ENCODE measurements at regions not wholly inside any gene's neighbourhood (a gene's known extent, or its start where the extent isn't known, plus 50 kb on each side); places are given as distances from the start of the nearest gene placed in this dataset.

GRCh38 chr11:8747173-8747572 is 64.6 kb downstream of the RPL27A start:
- Histone ChIP-seq H3K4me1 (peaks cover 0 to 34% (median 5%) of the 10 kb centered on the region in 12 donors), H3K9me3 (peaks cover 0 to under 1% (median 0%) of the 10 kb centered on the region in 12 donors), H3K36me3 (peaks cover 0 to 30% (median 3%) of the 10 kb centered on the region in 9 donors), H3K27ac (no peak overlapping the region), H3K27me3 (no peaks in the 10 kb centered on the region), H3K4me3 (no peak overlapping the region)
- intact Hi-C loops (cut with DNase I), result no loop called here
- DNase-seq (no peak), ATAC-seq (no peak)
- TF ChIP-seq, protein P1, sequence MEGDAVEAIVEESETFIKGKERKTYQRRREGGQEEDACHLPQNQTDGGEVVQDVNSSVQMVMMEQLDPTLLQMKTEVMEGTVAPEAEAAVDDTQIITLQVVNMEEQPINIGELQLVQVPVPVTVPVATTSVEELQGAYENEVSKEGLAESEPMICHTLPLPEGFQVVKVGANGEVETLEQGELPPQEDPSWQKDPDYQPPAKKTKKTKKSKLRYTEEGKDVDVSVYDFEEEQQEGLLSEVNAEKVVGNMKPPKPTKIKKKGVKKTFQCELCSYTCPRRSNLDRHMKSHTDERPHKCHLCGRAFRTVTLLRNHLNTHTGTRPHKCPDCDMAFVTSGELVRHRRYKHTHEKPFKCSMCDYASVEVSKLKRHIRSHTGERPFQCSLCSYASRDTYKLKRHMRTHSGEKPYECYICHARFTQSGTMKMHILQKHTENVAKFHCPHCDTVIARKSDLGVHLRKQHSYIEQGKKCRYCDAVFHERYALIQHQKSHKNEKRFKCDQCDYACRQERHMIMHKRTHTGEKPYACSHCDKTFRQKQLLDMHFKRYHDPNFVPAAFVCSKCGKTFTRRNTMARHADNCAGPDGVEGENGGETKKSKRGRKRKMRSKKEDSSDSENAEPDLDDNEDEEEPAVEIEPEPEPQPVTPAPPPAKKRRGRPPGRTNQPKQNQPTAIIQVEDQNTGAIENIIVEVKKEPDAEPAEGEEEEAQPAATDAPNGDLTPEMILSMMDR (IDR thresholded peaks at IDR 0.05), result no peak
- no peak for TF ChIP-seq POLR2A (IDR thresholded peaks at IDR 0.05)

GRCh38 chr11:8748317-8748716 is 65.7 kb downstream of the RPL27A start:
- Histone ChIP-seq H3K9me3 (peaks cover 0 to 12% (median 2%) of the 10 kb centered on the region in 12 donors), H3K27ac (peak overlapping the region in 1 of 12 donors; percentile 7), H3K27me3 (no peaks in the 10 kb centered on the region), H3K4me1 (peaks cover 0 to 34% (median 5%) of the 10 kb centered on the region in 12 donors), H3K36me3 (peaks cover 0 to 30% (median 3%) of the 10 kb centered on the region in 9 donors), H3K4me3 (no peak overlapping the region)
- DNase-seq, result no peak
- 82 to 93% (median 87%) methylated on average over 2 of the region's 2 CpGs for WGBS, 4 donors
- TF ChIP-seq, protein P1 (IDR thresholded peaks at IDR 0.05), result no peak
- TF ChIP-seq POLR2A (IDR thresholded peaks at IDR 0.05), result no peak
- no peak for ATAC-seq
- intact Hi-C loops (cut with DNase I), result no loop called here

- H3K9me3 ChIP-seq, result peaks cover 0 to 21% (median 2%) of the 10 kb centered on the region in 12 donors
- H3K27ac ChIP-seq, result peak overlapping the region in 1 of 12 donors; percentile 35
- H3K4me1 ChIP-seq, result peaks cover 0 to 34% (median 5%) of the 10 kb centered on the region in 12 donors
- no peak for DNase-seq
- H3K27me3 ChIP-seq, result no peaks in the 10 kb centered on the region
- no peak for TF ChIP-seq POLR2A (IDR thresholded peaks at IDR 0.05)
- TF ChIP-seq, protein P1 (IDR thresholded peaks at IDR 0.05), result no peak
- intact Hi-C loops (cut with DNase I), result no loop called here
- no peak overlapping the region for H3K4me3 ChIP-seq
- 63 to 83% (median 75%) methylated on average over 2 of the region's 2 CpGs for WGBS, 4 donors
- ATAC-seq, result peak in 2 of 4 donors; percentile 70 to 77
- H3K36me3 ChIP-seq, result peaks cover 0 to 29% (median 3%) of the 10 kb centered on the region in 9 donors
These were observed 66.6 kb downstream of the RPL27A start for GRCh38 chr11:8749202-8749601.

DNA sequence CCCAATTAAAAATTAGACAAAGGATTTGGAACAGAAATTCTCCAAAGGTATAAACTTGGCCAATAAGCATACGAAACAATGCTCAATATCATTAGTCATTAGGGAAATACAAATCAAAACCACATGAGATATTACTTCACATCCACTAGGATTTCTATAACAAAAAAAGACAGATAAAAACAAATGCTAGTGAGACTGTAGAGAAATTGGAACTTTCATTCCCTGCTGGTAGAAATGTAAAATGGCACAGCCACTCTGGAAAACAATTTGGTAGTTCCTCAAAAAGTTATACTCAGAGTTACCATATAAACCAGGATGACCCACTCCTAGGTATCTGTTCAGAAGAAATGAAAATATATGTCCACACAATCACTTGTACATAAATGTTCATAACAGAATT is 71.6 kb downstream of the RPL27A start:
- no peak for DNase-seq
- Histone ChIP-seq H3K27ac (peak overlapping the region in 1 of 12 donors; percentile 86), H3K4me1 (peaks cover 0 to 53% (median 25%) of the 10 kb centered on the region in 12 donors), H3K36me3 (peaks cover 0 to 12% (median 0%) of the 10 kb centered on the region in 9 donors), H3K9me3 (peaks cover 0 to 22% (median 2%) of the 10 kb centered on the region in 12 donors), H3K4me3 (no peak overlapping the region), H3K27me3 (no peaks in the 10 kb centered on the region)
- TF ChIP-seq, protein P1 (IDR thresholded peaks at IDR 0.05), result no peak
- no peak for TF ChIP-seq POLR2A (IDR thresholded peaks at IDR 0.05)
- WGBS, 4 donors, result 83 to 96% (median 91%) methylated on average over 1 of the region's 1 CpG
- intact Hi-C loops (cut with DNase I), result no loop called here
- no peak for ATAC-seq

Measured in heart left ventricle (tissue), 16 donors.